Stimulated activated naive CD8-positive, alpha-beta T cell treated with anti-CD3 and anti-CD28 coated beads, Interleukin-15, Interleukin-2, amounts not matched to agents 100 U/mL and 50 U/mL, for 24 hours (primary cell): ENCODE measurements at regions not wholly inside any gene's neighbourhood (a gene's known extent, or its start where the extent isn't known, plus 50 kb on each side); places are given as distances from the start of the nearest gene placed in this dataset.
"Not testable (repeated sequence)": the region's sequence is repeated elsewhere in the genome, so short reads cannot be mapped to it uniquely, and the experiment has no call there.

ENCODE experiments used
- ATAC-seq: fragments of 150-1000 bp; cut with Tn5 transposase; one replicate; pipeline ENCODE4 v1.10.0; 2021
- DNase-seq: peaks from one replicate; pipeline ENCODE4 v3.0.0; 2021

DNA sequence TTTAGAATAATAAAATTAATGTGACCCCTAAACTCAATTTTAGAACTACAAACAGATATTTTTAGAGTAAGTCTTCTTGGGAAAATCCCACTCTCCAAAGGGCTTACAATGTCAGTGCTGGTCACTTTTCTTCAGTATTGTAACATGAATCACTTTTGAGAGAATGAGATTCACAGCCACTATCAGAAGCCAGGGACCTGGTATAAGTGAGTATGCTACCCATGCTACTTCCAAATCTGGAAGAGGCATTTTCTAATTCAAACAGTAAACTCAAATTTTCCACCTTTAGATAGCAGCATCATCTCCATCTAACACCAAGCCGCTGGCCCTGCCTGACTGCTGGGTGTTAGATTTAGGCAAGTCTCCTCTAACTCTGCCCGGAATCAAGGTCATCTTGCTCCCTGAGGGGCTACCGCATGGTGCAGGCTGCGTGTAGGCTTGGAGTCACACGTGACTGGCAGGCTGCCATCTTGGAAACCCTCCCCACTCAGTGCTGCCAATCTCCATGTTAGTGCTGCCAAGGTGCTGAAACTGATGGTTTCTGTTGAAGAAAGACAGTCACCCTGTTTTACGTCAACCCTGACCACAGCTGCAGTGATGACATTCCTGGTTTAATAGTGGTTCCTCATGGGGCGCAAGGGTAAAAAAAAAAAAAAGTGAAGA lies 882.9 kb upstream of the B3GALT2 start:
- DNase-seq (no peak), ATAC-seq (no peak)

DNA sequence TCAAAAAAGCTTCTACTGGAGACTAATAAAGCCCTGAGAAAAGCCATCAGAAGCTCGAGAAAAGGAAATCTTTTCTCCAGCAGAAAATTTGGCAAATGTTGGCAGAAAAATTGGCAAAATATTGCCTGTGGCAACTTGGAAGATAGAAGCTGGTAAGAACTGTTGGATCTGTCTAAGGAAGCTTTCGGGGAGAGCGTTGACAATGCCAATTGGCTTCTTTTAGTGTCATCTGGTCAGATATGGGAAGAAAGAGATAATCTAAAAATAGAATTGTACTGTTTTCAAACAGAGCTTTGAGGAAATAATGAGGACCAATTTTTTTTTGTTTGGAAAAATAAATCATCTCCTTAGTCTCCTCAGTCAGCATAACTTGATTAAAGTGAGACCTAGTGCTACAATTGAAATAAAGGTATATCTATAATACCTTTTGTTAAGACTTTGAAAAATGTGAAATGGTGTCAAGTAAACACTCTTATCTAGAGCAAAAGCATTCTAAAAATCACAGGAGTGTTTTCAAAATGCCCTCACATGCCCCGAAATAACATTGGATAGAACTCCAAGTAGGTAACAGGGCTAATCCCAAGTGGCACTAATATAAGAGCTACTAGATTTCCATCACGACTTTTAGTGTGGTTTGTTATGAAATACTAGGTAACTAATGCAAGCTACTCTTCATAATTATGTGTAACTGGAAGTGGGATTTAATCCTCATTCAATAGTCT lies 882.2 kb upstream of the B3GALT2 start:
- DNase-seq, result no peak
- no peak for ATAC-seq

DNA sequence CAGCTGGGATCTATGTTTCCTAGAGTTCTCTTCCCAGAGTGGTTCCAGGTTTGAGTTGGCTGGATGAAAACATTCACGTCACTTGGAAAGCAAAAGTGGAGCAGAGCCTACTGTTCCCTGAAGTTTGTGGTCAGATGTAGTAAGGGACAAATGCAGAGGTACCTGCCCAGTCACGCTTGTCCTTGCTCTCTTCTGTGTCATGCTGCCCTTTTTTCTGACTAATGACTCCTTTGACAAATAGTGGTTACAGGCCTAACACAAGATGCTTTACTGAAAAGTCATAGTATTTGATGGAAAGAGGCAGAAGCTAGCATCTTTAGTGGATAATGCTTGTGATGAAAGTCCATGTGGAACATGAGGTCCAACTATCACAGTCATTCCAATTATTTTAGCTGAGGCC lies 881.4 kb upstream of the B3GALT2 start:
- no peak for ATAC-seq
- DNase-seq, result no peak

DNA sequence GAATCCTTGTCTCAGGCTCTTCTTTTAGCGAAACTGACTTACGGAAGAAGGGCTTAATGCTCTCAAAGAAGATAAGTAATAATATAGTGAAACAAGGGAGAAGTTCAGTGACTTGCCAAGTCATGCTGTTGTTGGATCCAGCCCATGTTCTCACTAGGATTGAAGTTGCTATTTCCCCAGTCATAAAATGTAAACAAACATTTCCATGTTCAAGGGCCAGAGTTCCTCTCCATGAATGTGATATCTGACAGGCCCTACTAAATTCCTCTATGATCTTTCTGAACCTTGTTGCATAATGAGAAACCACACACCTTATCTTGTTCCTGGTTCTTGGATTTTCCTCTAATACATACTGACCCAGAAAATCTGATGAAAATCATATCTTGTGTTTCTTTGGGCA lies 876.5 kb upstream of the B3GALT2 start:
- ATAC-seq (no peak), DNase-seq (no peak)

DNA sequence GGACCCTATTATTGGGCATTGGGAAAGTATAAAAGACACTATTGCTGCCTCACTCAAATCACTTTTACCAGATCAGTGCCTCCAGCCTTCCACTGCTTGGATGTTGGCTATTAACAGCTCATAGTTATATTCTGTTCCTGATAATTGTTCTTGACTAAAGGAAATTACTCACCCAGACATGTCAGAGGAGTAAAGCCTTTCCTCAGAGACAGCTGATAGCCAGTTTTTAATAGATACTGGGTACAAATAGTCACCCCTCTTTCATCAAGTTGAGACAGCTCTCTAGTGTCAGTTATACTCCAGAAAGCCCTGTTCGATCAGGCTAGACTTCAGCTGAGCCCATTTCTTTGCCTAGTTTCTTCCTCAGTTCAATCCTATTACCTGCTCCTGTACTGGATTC lies 876.1 kb upstream of the B3GALT2 start:
- DNase-seq, result no peak
- ATAC-seq, result no peak

DNA sequence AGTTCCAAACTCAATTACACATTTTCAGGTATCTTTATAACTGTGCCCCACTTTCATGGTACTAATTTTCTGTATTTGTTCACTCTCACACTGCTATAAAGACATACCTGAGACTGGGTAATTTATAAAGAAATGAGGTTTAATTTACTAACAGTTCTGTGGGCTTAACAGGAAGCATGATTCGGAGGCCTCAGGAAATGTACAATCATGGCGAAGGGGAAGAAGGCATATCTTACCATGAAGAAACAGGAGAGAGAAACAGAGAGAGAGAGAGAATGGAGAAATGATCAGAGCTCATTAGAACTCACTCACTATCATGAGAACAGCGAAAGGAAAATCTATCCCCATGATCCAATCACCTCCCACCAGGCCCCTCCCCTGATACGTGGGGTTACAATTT lies 874.1 kb upstream of the B3GALT2 start:
- ATAC-seq (no peak), DNase-seq (no peak)

DNA sequence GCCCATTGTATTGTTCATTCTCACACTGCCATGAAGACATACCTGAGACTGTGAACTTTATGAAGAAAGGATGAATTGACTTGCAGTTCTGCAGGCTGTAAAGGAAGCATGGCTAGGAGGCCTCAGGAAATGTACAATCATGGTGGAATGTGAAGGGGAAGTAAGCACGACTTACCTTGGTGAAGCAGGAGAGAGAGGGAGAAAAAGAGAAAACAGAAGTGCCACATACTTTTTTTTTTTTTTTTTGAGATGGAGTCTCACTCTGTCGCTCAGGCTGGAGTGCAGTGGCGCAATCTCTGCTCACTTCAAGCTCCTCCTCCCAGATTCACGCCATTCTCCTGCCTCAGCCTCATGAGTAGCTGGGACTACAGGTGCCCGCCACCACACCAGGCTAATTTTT lies 871.9 kb upstream of the B3GALT2 start:
- not testable (repeated sequence) for ATAC-seq

DNA sequence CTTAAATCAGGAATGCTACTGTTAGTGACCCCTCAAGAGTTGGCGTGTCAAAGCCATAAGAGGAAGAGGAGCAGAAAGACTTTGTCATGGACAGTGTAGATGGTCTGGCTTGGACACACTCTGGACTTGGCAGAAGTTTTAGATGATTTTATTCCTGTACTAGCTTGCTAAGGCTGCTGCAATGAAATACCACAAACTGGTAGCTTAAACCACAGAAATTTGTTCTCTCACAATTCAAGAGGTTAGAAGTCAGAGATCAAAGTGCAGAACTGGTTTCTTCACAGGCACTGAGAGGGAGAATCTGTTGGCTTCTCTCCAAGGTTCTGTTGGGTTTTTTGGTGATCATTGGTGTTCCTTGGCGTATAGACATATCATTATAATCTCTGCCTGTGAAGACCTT lies 869.8 kb upstream of the B3GALT2 start:
- DNase-seq (no peak), ATAC-seq (peak; percentile 25)

More for the DNA sequence above, 871.9 kb upstream of the B3GALT2 start:
- DNase-seq, result not testable (repeated sequence)

DNA sequence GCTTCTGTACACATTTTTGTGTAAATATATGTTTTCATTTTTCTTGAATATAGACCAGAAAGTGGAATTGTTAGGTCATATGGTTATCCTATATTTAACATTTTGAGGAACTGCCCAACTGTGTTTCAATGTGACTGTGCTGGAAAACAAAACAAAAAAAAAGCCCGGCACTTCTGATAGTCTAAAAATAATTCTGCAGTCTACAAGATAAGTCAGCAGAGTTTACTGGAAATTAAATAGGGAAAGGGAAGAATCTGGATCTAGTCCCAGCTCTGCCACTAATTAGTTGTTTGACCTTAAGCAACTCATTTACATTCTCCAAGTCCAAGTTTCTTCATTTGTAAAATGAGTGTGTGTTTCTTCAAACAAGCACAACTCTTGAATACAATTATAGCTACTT lies 869.1 kb upstream of the B3GALT2 start:
- DNase-seq, result no peak
- no peak for ATAC-seq

DNA sequence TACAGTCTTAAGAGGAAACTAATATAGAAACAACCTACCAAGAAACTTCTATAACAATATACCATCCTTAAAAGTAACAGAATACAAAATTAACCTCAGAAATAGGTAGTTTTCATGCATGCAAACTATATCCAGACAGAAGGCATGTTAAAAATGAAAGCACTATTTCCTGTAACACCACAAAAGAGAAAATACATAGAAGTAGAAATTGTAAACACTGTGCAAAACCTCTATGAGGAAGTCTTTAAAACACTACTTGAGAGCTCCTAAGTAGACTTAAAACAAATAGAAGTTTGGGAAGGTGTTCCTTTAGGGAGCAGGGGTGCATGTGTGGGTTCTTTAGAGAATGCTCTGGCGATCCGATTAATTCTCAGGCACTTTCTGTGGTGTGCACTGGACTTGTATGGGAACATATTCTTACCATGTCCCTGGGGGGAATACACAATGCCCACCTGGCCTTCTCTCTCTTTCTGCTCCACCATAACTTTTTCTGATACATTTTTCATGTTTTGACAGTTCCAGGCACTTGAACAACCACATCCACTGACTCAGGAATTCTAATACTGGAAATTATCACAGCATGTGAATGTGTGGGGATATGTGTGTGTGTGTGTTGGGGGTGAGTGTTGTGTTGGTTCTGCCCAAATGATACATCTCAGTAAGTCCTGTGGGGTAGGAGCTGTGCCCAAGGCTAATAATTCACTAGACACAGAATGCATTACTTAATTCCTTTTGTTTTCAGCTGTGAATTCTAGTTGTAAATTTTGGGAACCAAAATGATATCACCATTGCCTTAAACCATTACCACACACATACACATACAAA lies 866.3 kb upstream of the B3GALT2 start:
- no peak for DNase-seq
- ATAC-seq, result no peak

DNA sequence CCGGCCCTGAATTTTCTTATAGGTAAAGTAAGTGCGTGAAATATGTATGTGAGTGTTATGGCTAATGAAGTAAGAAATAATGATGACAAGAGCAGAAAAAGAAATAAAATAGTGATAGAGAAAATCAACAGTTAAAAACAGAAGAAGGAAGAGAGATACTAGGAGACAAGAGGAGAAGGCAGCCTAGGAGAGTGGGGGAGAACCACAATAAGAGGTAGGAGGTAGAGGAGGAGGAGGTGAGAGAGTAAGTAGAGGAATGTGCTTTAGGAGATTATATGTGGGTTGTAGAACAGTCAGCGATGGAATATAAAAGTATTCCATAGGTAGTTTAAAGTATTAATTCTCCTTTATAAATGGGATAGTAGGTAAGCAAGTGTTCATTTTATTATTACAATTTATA lies 861.5 kb upstream of the B3GALT2 start:
- ATAC-seq, result no peak
- DNase-seq, result no peak

DNA sequence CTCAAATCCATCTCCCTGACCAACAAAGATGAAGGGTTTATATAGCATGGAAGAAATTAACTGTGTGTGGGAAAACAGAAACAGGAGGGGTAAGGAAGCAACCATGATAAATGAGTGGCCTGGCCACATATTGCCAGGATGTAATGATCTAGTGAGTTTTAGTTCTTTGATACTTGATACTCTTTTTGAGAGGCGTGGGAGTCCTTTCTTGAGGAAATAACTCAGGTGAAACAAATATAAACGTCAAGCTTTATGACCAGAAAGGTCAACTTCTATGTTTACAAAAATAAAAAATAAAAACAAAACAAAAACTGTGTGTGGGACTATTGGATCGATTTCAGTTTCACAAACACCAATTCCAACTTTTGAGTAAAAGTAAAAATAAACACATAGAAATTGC lies 860.8 kb upstream of the B3GALT2 start:
- DNase-seq (no peak), ATAC-seq (no peak)

DNA sequence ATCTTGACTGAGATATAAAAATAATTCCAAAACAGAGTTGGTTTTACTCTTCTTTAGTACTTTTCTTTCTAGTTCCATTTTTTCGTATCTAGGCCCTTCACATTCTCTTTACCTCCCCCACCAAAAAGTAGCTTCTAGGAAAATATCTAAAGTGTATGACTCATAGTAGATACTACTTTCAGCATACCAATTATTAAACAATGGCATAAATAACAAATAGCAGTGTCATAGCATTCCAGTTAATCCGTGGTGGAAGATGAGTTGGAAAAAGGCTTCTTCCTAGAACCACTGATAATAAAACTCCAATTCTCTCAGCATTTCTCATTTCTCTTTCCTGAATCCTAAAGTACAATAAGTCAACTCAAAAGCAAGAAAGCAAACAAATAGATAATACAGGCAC lies 859.0 kb upstream of the B3GALT2 start:
- no peak for DNase-seq

DNA sequence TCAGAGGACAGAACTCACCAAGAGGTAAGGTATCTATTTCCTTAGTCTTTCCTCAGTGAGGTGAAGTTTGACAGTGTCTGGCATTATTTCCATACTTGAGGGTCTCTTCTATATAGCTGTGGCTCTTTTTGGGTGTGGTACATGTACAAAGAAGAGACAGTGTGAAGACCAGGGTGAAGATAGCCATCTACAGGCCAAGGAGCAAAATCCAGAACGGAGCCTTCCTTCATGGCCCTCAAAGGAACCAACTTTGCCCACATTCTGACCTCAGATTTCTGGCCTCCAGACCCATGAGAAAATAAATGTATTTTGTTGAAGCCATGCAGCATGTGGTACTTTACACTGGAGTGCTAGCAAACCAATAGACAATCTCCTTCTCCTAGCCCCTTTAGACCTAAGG lies 858.5 kb upstream of the B3GALT2 start:
- ATAC-seq (no peak), DNase-seq (no peak)

More for the DNA sequence above, 859.0 kb upstream of the B3GALT2 start:
- ATAC-seq, result no peak

DNA sequence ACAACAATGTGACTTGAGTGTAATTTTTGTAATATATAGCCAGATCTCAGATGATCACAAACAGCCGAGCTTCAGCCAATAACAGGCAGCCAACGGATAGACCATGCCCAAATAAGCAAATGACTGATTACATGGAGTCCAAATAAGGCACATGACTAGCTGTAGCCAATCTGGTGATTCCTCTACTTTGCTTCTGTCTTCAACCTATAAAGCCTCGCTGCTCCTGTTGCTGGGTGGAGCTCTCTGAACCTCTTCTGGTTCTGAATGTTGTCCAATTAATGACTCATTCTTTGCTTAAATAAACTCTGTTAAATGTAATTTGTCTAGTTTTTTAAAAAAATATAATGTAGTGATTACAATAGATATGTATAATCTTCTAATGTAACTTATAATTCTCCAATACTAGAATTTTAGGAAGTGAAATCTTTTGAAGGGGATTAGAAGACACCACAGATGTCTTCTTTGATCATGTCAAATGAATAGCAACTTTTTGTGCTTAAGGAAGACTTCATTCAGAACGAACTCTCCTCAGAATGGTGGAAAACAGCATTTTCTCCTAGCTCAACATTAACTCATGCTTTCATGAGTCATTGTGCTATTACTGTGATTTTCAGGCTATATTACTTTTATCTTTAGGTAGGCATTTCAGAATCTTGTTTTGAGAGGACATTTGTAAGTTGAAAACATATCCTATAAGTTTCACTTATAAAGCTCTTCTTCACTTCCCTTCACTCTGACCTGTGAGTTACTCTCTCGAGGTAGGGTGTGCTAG lies 857.8 kb upstream of the B3GALT2 start:
- no peak for ATAC-seq
- DNase-seq, result no peak

DNA sequence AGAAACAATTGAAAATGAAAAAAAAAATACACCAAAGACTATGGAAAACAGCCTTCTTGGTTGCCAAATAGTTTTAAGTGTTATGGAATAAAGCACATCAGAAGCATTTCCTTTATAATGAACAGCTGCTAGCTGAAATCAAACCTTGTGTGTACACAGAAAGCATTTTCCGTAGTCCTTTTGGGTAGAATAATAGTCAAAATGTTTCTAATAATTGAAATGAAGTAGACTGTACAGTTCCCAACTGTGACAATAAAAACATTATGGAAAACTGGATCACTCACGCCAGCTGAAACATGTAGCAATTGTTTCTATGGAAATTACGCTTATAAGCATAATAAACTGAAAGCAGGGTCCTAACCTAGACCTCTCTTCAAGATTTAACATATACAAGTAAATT lies 856.3 kb upstream of the B3GALT2 start:
- DNase-seq (no peak), ATAC-seq (no peak)

DNA sequence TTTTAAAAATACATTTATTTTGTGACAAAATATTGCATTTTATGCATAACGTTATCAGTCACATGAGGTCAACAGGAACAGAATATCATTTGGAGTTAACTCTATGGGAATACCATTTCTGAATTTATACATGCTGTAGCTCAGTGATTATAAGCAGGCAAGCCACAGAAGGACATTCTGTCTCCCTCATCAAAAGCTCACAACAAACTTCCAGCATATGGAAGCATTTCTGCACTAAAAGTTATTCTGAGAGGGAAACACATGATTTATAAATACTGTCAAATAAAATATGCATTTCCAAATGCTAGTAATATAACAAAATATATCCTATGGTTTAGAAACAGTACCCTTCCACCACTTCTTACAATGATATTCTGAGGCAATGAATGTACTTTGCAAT lies 854.1 kb upstream of the B3GALT2 start:
- DNase-seq, result no peak
- ATAC-seq, result no peak

DNA sequence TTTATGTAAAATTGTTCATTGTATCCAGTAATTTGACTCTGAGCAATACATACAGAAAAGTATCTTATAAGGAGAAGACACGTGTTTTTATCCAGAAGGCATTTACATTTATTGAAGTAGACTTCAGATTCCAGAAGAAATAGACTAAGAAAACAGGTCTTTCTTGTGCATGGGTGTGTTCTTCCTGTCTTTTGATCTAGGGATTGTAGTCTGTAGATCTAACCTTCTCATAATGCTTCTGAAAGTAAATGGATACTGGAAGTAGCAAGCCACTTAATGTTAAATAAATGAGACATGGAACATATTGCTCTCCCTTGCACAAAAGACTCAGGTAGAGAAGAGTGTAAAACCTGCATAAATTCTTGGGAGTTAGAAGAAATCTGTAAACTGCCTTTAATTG lies 853.2 kb upstream of the B3GALT2 start:
- ATAC-seq, result no peak
- no peak for DNase-seq

DNA sequence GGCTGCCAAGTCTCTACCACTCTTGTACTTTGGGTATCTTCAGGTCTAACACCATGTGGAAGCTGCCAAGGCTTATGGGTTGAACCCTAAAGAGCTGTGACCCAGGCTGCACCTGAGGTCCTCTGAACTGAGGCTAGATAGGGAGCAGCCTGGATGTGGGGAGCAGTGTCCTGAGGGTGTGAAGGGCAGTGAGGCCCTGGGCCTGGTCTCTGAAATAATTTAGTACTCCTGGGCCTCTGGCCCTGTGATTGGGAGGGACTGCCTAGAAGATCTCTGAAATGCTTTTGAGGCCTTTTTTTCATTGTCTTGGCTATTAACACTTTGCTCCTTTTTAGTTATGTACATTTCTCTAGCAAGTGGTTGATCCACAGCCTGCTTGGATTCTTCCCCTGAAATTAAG lies 847.2 kb upstream of the B3GALT2 start:
- ATAC-seq, result no peak
- DNase-seq, result no peak

DNA sequence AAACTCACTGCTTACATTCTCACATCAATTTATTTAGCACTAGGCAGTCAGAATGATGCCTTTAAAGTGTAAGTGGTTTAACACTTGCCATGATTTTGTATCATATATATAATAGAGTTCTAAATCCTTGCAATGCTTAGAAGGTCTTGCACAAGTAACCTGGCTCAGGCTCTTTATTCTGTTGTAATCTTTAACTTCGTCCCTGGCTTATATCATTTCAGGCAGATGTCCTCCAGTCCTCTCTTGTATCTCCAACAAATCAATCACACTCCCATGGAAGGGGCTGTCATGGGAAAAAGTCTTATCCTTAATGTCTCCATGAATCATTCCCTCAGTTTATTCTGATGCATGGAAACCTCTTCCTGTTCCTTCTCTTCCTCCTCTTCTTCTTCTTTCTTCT lies 841.6 kb upstream of the B3GALT2 start:
- DNase-seq (no peak), ATAC-seq (no peak)

DNA sequence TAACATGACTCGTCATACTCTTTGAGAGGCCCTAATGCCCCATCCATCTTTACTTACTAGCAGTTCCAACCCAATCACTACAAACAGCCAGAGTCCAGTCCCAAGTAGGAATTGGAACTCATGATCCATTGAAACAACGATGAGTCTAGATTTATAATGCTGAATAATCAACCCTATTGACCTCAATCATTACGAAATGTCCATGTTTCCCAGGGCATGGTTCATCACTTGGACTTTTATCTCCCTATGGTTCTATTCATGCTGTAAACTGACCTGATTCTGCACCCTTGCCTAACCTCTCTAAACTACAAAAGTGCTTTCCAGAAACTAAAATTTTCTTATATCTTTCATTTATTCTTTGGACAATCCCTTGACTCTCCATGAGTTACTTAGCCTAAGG lies 840.0 kb upstream of the B3GALT2 start:
- ATAC-seq, result no peak
- DNase-seq, result no peak

DNA sequence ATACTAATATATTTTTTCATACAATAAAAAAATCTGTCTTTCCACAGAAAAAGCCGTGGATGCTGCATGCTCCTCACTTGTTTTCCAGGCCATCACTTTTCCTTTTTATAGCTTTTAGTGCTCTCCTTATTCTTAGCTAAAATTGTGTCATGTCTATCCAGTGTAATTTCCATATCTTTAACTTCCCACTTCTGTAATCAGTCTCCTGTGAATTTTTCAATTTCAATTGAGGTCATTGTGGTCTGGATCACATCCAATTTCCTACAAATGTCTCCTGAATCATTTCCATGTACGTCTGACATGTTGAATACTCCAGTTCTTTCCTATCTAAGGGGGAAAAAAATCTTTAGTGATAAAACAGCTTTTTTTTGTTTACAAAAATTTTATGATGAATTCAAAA lies 838.2 kb upstream of the B3GALT2 start:
- DNase-seq (no peak), ATAC-seq (no peak)

DNA sequence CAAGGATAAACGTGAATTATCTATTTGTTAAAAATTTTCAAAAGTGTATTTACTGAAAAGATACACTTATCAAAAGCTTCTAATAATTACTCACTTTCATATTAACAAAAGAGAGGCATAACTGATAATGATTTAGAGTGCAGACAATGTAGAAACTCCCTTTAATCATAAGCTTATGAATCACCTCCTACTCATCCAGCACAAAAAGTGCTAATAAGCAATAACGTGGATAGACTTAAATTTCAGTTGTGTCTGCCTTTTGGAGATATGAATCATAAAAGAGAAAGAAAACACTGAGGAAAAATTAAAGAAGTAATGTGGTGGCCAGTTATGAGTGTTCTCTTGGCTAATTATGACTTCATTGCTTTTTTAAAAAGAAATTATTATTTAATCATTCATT lies 827.6 kb upstream of the B3GALT2 start:
- DNase-seq (no peak), ATAC-seq (no peak)
